Suprapubic skin (tissue), 4 donors: ENCODE measurements at regions not wholly inside any gene's neighbourhood (a gene's known extent, or its start where the extent isn't known, plus 50 kb on each side); places are given as distances from the start of the nearest gene placed in this dataset.

Source experiments
- DNase-seq, 2 donors: peaks; one replicate each; pipeline ENCODE4 v3.0.0-alpha.2; 2019; ENCODE audit warnings: low spot score in 2 of 2
- H3K27ac ChIP-seq: fragments of 200-600 bp; sonication (generic); one replicate; pipeline ENCODE4 v1.5.1; 2019
- H3K27me3 ChIP-seq: fragments of 200-600 bp; sonication (generic); one replicate; pipeline ENCODE4 v1.5.1; 2019
- H3K36me3 ChIP-seq: fragments of 200-600 bp; sonication (generic); one replicate; pipeline ENCODE4 v1.5.1; 2019
- H3K4me1 ChIP-seq: fragments of 200-600 bp; sonication (generic); one replicate; pipeline ENCODE4 v1.5.1; 2019
- H3K4me3 ChIP-seq: fragments of 200-600 bp; sonication (generic); one replicate; pipeline ENCODE4 v1.5.1; 2019; ENCODE audit warnings: mild to moderate bottlenecking
- H3K9me3 ChIP-seq: fragments of 200-600 bp; sonication (generic); one replicate; pipeline ENCODE4 v1.5.1; 2019
- EP300 ChIP-seq: sonication (generic); formaldehyde crosslinking; IDR thresholded peaks from one replicate; pipeline ENCODE4 v1.6.1; 2017; ENCODE audit warnings: antibody characterized with exemption
- POLR2A ChIP-seq, 2 donors: fragments of 450-650 bp; IDR thresholded peaks; one replicate each; pipeline ENCODE4 v1.6.1; 2017; ENCODE audit warnings: antibody characterized with exemption in 2 of 2, mild to moderate bottlenecking in 2 of 2, moderate library complexity in 2 of 2
- POLR2AphosphoS5 ChIP-seq, 3 donors: sonication (generic); formaldehyde crosslinking; IDR thresholded peaks; one replicate each; pipeline ENCODE4 v1.6.1; 2017; ENCODE audit warnings: antibody characterized with exemption in 3 of 3
- WGBS: methylation state at CpG from one replicate; pipeline ENCODE4 v1.1.5; 2018; 5-methylcytosine and 5-hydroxymethylcytosine counted together
- TF ChIP-seq, protein P1 (sequence below), 2 donors: fragments of 200-600 bp in 1 of 2; fragments of 450-650 bp in 1 of 2; sonication (generic) in 1 of 2; IDR thresholded peaks; one replicate each; pipeline ENCODE4 v1.5.1; 2016 to 2019; ENCODE audit warnings: antibody characterized with exemption in 2 of 2, mild to moderate bottlenecking in 1 of 2, moderate library complexity in 1 of 2

DNA sequence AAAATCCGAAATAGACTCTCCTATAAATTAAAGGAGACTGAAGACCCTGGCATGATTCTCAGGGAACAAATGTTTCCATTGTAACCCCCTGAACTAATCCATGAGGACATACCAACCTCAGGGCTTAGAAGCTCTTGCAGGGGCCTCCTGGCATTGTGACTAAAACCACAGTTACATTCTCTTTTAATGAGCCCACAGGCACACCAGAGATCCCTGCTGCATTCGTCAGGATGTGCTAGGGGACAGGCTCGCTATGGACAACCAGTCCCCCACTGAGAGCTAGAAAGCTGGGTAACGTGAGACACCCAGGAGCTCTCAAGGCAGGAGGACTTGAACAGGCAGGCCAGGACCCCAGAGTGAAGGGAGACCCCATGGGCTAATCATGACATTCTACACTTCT lies 140.6 kb upstream of the TNRC6C start:
- H3K27me3 ChIP-seq = no peaks in the 10 kb centered on the region
- no peak overlapping the region for H3K4me3 ChIP-seq
- H3K9me3 ChIP-seq = no peaks in the 10 kb centered on the region
- H3K4me1 ChIP-seq = peaks cover 8% of the 10 kb centered on the region
- no peaks in the 10 kb centered on the region for H3K36me3 ChIP-seq
- WGBS = 76% methylated on average over 4 of the region's 4 CpGs
- TF ChIP-seq EP300 (no peak), POLR2AphosphoS5 (IDR thresholded peaks at IDR 0.05) (no peak), POLR2A (IDR thresholded peaks at IDR 0.05) (no peak)
- TF ChIP-seq, protein P1, sequence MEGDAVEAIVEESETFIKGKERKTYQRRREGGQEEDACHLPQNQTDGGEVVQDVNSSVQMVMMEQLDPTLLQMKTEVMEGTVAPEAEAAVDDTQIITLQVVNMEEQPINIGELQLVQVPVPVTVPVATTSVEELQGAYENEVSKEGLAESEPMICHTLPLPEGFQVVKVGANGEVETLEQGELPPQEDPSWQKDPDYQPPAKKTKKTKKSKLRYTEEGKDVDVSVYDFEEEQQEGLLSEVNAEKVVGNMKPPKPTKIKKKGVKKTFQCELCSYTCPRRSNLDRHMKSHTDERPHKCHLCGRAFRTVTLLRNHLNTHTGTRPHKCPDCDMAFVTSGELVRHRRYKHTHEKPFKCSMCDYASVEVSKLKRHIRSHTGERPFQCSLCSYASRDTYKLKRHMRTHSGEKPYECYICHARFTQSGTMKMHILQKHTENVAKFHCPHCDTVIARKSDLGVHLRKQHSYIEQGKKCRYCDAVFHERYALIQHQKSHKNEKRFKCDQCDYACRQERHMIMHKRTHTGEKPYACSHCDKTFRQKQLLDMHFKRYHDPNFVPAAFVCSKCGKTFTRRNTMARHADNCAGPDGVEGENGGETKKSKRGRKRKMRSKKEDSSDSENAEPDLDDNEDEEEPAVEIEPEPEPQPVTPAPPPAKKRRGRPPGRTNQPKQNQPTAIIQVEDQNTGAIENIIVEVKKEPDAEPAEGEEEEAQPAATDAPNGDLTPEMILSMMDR (IDR thresholded peaks at IDR 0.05) = no peak
- no peak overlapping the region for H3K27ac ChIP-seq
- no peak for DNase-seq

DNA sequence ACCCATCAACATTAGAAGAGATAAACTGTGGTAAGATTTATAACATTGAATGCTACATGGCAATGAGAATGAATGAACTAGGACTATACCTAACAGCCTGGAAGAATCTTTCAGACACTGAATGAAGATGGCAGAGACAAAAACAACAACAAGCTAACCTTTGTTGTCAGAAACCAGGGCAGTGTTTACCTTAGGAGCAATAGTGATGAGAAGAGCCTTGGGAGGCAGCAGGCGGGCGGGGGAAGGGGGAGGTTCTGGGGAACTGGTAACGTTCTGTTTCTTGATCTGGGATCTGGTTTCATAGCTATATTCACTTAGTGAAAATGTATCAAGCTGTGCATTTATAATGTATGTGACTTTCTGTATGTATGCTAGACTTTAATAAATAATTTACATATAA lies 139.0 kb upstream of the TNRC6C start:
- TF ChIP-seq, protein P1 (IDR thresholded peaks at IDR 0.05) = no peak
- TF ChIP-seq EP300 (no peak), POLR2A (IDR thresholded peaks at IDR 0.05) (no peak), POLR2AphosphoS5 (IDR thresholded peaks at IDR 0.05) (no peak)
- Histone ChIP-seq H3K36me3 (no peaks in the 10 kb centered on the region), H3K4me1 (peaks cover 18% of the 10 kb centered on the region), H3K27ac (no peak overlapping the region), H3K9me3 (no peaks in the 10 kb centered on the region), H3K27me3 (no peaks in the 10 kb centered on the region), H3K4me3 (no peak overlapping the region)
- DNase-seq = no peak
- WGBS = 84% methylated on average over 3 of the region's 3 CpGs

- H3K36me3 ChIP-seq = no peaks in the 10 kb centered on the region
- H3K9me3 ChIP-seq = no peaks in the 10 kb centered on the region
- peaks cover 18% of the 10 kb centered on the region for H3K4me1 ChIP-seq
- no peak overlapping the region for H3K27ac ChIP-seq
- 72% methylated on average over 5 of the region's 8 CpGs for WGBS
- TF ChIP-seq, protein P1 (IDR thresholded peaks at IDR 0.05) = no peak
- TF ChIP-seq POLR2AphosphoS5 (IDR thresholded peaks at IDR 0.05) = no peak
- TF ChIP-seq POLR2A (IDR thresholded peaks at IDR 0.05) = no peak
- no peak for TF ChIP-seq EP300
- H3K27me3 ChIP-seq = no peaks in the 10 kb centered on the region
- no peak for DNase-seq
- no peak overlapping the region for H3K4me3 ChIP-seq
Observed at GRCh38 chr17:77821114-77821513, 137.4 kb upstream of the TNRC6C start.

DNA sequence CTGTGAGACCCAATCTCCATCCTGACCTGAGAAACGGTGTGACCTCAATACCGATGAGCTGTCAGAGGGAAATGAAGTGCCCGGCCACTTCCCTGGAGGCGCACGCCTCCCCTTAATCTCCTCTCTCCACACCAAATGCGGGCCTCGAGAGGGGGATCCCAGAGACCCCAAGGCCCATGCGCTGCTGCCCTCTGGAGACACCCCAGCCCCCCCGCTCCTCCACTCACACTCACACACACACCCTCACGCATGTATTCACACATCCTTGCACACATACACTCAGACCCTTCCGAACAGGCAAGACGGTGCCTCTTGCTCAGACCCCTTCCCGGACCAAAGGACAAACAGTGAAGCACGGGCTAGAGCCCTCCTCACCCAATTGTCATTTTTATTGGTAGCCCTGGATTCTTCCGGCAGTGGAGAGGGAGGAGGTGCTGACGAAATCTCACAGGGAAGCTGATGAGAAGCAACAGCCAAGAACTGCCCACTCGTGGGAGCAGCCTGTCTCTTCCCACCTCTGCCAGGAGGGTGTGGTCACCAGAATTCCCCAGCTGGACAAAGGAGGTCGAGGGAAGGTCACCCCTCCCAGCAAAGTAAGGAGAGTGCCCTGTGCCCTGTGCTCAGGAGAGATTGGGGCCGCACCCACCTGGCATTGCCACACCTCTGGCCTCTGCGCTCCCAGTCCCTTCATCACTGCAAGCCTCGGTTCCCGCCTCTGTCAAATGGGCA lies 136.0 kb upstream of the TNRC6C start:
- H3K4me3 ChIP-seq = no peak overlapping the region
- no peak for DNase-seq
- peak overlapping the region; percentile 1 for H3K27ac ChIP-seq
- WGBS = 63% methylated on average over 20 of the region's 22 CpGs
- H3K36me3 ChIP-seq = no peaks in the 10 kb centered on the region
- no peaks in the 10 kb centered on the region for H3K9me3 ChIP-seq
- TF ChIP-seq POLR2AphosphoS5 (IDR thresholded peaks at IDR 0.05) (no peak), POLR2A (IDR thresholded peaks at IDR 0.05) (no peak), EP300 (no peak)
- TF ChIP-seq, protein P1 (IDR thresholded peaks at IDR 0.05) = no peak
- no peaks in the 10 kb centered on the region for H3K27me3 ChIP-seq
- H3K4me1 ChIP-seq = peaks cover 18% of the 10 kb centered on the region

- Histone ChIP-seq H3K4me1 (peaks cover 18% of the 10 kb centered on the region), H3K36me3 (no peaks in the 10 kb centered on the region), H3K27ac (no peak overlapping the region), H3K27me3 (no peaks in the 10 kb centered on the region), H3K9me3 (no peaks in the 10 kb centered on the region), H3K4me3 (no peak overlapping the region)
- TF ChIP-seq EP300 = no peak
- no peak for TF ChIP-seq POLR2AphosphoS5 (IDR thresholded peaks at IDR 0.05)
- no peak for TF ChIP-seq POLR2A (IDR thresholded peaks at IDR 0.05)
- TF ChIP-seq, protein P1 (IDR thresholded peaks at IDR 0.05) = no peak
- 85% methylated on average over 11 of the region's 11 CpGs for WGBS
- DNase-seq = no peak
Observed at GRCh38 chr17:77824102-77824779, 134.3 kb upstream of the TNRC6C start.
